IMR-90 (cell line): ENCODE measurements at regions not wholly inside any gene's neighbourhood (a gene's known extent, or its start where the extent isn't known, plus 50 kb on each side); places are given as distances from the start of the nearest gene placed in this dataset.

Experiments used
- BHLHE40 ChIP-seq: fragments of 150-350 bp; IDR thresholded peaks from 2 replicates; pipeline ENCODE4 v1.6.1; 2016; ENCODE audit warnings: mild to moderate bottlenecking, low read depth, low read length
- CEBPB ChIP-seq: IDR thresholded peaks from 2 replicates; pipeline ENCODE4 v1.6.1; 2012; ENCODE audit warnings: low read depth, low read length, improper control_type of control experiment
- CHD1 ChIP-seq: IDR thresholded peaks from 2 replicates; pipeline ENCODE4 v1.6.1; 2012; ENCODE audit warnings: low read depth, low read length, improper control_type of control experiment
- FOS ChIP-seq: fragments of 150-350 bp; IDR thresholded peaks from 2 replicates; pipeline ENCODE4 v1.6.1; 2016; ENCODE audit warnings: low read depth, low read length
- MAFK ChIP-seq: IDR thresholded peaks from 2 replicates; pipeline ENCODE4 v1.6.1; 2012; ENCODE audit warnings: low read depth, low read length, improper control_type of control experiment
- MXI1 ChIP-seq: IDR thresholded peaks from 2 replicates; pipeline ENCODE4 v1.6.1; 2012; ENCODE audit warnings: low read depth, mild to moderate bottlenecking, low read length, moderate library complexity, borderline replicate concordance
- NFE2L2 ChIP-seq: fragments of 150-350 bp; IDR thresholded peaks from 2 replicates; pipeline ENCODE4 v1.6.1; 2016; ENCODE audit warnings: low read depth, mild to moderate bottlenecking, low read length
- POLR2A ChIP-seq: IDR thresholded peaks from 2 replicates; pipeline ENCODE4 v1.6.1; 2012; ENCODE audit warnings: mild to moderate bottlenecking, low read depth, low read length
- RAD21 ChIP-seq: IDR thresholded peaks from 2 replicates; pipeline ENCODE4 v1.6.1; 2012; ENCODE audit warnings: low read length, improper control_type of control experiment
- RCOR1 ChIP-seq: IDR thresholded peaks from 2 replicates; pipeline ENCODE4 v1.6.1; 2012; ENCODE audit warnings: mild to moderate bottlenecking, low read length, improper control_type of control experiment; ENCODE audit not compliant: insufficient replicate concordance
- SMC3 ChIP-seq: fragments of 150-350 bp; IDR thresholded peaks from 2 replicates; pipeline ENCODE4 v1.6.1; 2016; ENCODE audit warnings: low read depth, mild to moderate bottlenecking, antibody characterized with exemption, low read length, moderate library complexity
- TF ChIP-seq, protein P1 (sequence below): conservative IDR thresholded peaks from 2 replicates; pipeline ENCODE4 v1.5.1; 2012; ENCODE audit warnings: mild to moderate bottlenecking, low read depth, low read length, improper control_type of control experiment
- TF ChIP-seq, protein P2 (sequence below): fragments of 150-350 bp; IDR thresholded peaks from 2 replicates; pipeline ENCODE4 v1.6.1; 2017; ENCODE audit warnings: mild to moderate bottlenecking, antibody characterized with exemption, low read length, low read depth
- TF ChIP-seq, protein P3 (sequence below): fragments of 150-350 bp; IDR thresholded peaks from 2 replicates; pipeline ENCODE4 v1.6.1; 2016; ENCODE audit warnings: low read depth, mild to moderate bottlenecking, low read length, moderate library complexity, borderline replicate concordance

DNA sequence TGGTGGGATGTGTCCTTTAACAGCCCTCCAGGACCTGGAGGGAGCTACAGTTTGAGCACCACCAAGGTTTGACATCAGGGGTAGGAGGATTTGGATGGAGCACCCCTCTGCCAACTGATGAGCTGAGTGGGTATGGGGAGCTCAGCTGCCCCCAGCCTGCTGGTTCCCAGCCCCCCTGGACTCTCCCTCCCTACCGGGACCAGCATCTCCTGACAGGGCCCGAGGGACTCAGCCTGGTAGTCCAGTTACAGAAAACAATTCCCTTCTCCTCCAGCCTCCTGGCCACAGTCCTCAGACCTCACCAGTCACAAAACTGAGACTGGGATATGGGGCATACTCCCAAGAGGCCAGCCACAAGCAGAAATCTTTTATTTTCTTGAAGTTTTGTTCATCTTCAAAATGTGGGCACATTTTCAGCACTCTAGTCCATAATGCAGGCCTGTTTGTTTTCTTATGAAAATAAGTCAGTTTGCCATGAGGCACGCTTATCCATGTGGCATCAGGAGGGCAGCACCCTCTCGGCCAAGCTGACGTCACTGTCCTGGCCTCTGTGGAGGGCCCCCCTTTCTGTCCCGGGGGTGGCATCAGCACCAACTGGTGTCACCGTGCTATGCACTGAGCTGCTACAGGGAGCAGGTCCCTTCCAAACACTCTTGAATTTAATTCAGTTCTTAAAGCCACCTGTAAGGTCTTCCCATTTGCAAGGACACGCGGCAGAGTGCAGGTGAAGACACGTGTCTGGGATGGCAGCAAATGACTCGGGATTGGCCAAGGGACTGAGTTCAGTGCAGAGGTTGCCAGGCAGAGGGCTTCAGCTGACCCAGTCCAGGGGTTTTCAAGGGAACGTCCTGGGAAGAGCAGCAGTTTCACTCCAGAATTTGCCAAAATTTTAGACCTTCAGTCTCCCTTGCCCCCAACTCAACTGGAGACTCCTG, 187.6 kb downstream of the GADD45G start:
- TF ChIP-seq, protein P1, sequence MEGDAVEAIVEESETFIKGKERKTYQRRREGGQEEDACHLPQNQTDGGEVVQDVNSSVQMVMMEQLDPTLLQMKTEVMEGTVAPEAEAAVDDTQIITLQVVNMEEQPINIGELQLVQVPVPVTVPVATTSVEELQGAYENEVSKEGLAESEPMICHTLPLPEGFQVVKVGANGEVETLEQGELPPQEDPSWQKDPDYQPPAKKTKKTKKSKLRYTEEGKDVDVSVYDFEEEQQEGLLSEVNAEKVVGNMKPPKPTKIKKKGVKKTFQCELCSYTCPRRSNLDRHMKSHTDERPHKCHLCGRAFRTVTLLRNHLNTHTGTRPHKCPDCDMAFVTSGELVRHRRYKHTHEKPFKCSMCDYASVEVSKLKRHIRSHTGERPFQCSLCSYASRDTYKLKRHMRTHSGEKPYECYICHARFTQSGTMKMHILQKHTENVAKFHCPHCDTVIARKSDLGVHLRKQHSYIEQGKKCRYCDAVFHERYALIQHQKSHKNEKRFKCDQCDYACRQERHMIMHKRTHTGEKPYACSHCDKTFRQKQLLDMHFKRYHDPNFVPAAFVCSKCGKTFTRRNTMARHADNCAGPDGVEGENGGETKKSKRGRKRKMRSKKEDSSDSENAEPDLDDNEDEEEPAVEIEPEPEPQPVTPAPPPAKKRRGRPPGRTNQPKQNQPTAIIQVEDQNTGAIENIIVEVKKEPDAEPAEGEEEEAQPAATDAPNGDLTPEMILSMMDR = no peak
- no peak for TF ChIP-seq POLR2A
- TF ChIP-seq RCOR1 = no peak
- TF ChIP-seq SMC3 = no peak
- no peak for TF ChIP-seq MAFK
- TF ChIP-seq CHD1 = no peak
- TF ChIP-seq, protein P2, sequence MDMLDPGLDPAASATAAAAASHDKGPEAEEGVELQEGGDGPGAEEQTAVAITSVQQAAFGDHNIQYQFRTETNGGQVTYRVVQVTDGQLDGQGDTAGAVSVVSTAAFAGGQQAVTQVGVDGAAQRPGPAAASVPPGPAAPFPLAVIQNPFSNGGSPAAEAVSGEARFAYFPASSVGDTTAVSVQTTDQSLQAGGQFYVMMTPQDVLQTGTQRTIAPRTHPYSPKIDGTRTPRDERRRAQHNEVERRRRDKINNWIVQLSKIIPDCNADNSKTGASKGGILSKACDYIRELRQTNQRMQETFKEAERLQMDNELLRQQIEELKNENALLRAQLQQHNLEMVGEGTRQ = no peak
- no peak for TF ChIP-seq CEBPB
- no peak for TF ChIP-seq RAD21
- TF ChIP-seq FOS = no peak
- TF ChIP-seq BHLHE40 = no peak
- no peak for TF ChIP-seq MXI1
- TF ChIP-seq, protein P3, sequence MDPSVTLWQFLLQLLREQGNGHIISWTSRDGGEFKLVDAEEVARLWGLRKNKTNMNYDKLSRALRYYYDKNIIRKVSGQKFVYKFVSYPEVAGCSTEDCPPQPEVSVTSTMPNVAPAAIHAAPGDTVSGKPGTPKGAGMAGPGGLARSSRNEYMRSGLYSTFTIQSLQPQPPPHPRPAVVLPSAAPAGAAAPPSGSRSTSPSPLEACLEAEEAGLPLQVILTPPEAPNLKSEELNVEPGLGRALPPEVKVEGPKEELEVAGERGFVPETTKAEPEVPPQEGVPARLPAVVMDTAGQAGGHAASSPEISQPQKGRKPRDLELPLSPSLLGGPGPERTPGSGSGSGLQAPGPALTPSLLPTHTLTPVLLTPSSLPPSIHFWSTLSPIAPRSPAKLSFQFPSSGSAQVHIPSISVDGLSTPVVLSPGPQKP = no peak
- TF ChIP-seq NFE2L2 = no peak
